WTC11 (cell line): ENCODE measurements at regions not wholly inside any gene's neighbourhood (a gene's known extent, or its start where the extent isn't known, plus 50 kb on each side); places are given as distances from the start of the nearest gene placed in this dataset.

Experiments used
- ATAC-seq: fragments of 200-7000 bp; cut with Tn5 transposase; 2 replicates; pipeline ENCODE4 v1.10.0; 2021; ENCODE audit warnings: mild to moderate bottlenecking, moderate library complexity
- CTCF ChIA-PET: fragments of 300-600 bp; sonication (Branson Sonifier 250); formaldehyde crosslinking; loops from one replicate; lab custom pipeline; 2021; ENCODE audit warnings: antibody characterized with exemption; lab: Charles Lee
- POLR2A ChIA-PET: fragments of 350-600 bp; sonication (Branson Sonifier 250); formaldehyde crosslinking; loops from one replicate; lab custom pipeline; 2021; ENCODE audit warnings: antibody characterized with exemption; lab: Charles Lee
- DNase-seq: peaks from one replicate; pipeline ENCODE4 v3.0.0; 2021; ENCODE audit warnings: low spot score
- H3K27ac Mint-ChIP-seq: 2 replicates; pipeline ENCODE4 v1.8.0; 2021; ENCODE audit warnings: mixed read lengths
- H3K27me3 Mint-ChIP-seq: 2 replicates; pipeline ENCODE4 v1.8.0; 2021; ENCODE audit warnings: low read depth, mild to moderate bottlenecking, moderate library complexity, mixed read lengths
- H3K36me3 Mint-ChIP-seq: 2 replicates; pipeline ENCODE4 v1.8.0; 2021; ENCODE audit warnings: mixed read lengths
- H3K4me1 Mint-ChIP-seq: 2 replicates; pipeline ENCODE4 v1.8.0; 2022; ENCODE audit warnings: mixed read lengths
- H3K4me3 Mint-ChIP-seq: 2 replicates; pipeline ENCODE4 v1.8.0; 2021; ENCODE audit warnings: mild to moderate bottlenecking, moderate library complexity, mixed read lengths
- H3K9me3 Mint-ChIP-seq: 2 replicates; pipeline ENCODE4 v1.8.0; 2021; ENCODE audit warnings: mixed read lengths
- ATF6 ChIP-seq: sonication (generic); formaldehyde crosslinking; IDR thresholded peaks from 2 replicates; pipeline ENCODE4 v1.8.1; 2023; ENCODE audit warnings: mild to moderate bottlenecking, missing genetic modification reagents
- CBFB ChIP-seq: sonication (generic); formaldehyde crosslinking; IDR thresholded peaks from 2 replicates; pipeline ENCODE4 v1.8.1; 2022; ENCODE audit warnings: mild to moderate bottlenecking, low read depth, missing genetic modification reagents
- CTCF ChIP-seq: fragments of 200-600 bp; IDR thresholded peaks from 2 replicates; pipeline ENCODE4 v1.8.0; 2022; ENCODE audit warnings: antibody characterized with exemption
- FOXJ3 ChIP-seq: sonication (generic); formaldehyde crosslinking; IDR thresholded peaks from 2 replicates; pipeline ENCODE4 v1.9.0; 2021; ENCODE audit warnings: missing genetic modification reagents, mild to moderate bottlenecking, borderline replicate concordance
- HMGA2 ChIP-seq: fragments of 250-450 bp; sonication (Bioruptor Pico); IDR thresholded peaks from 2 replicates; pipeline ENCODE4 v1.4.0; 2021; ENCODE audit warnings: mild to moderate bottlenecking, moderate library complexity
- JUN ChIP-seq: sonication (generic); formaldehyde crosslinking; IDR thresholded peaks from 2 replicates; pipeline ENCODE4 v1.8.0; 2023; ENCODE audit warnings: mild to moderate bottlenecking, missing genetic modification reagents
- MAX ChIP-seq: sonication (generic); formaldehyde crosslinking; IDR thresholded peaks from 2 replicates; pipeline ENCODE4 v1.8.0; 2022; ENCODE audit warnings: mild to moderate bottlenecking, missing genetic modification reagents
- NFATC4 ChIP-seq: fragments of 250-450 bp; sonication (Bioruptor Pico); IDR thresholded peaks from 2 replicates; pipeline ENCODE4 v1.9.0; 2021; ENCODE audit warnings: mild to moderate bottlenecking
- NR2C2 ChIP-seq: sonication (generic); formaldehyde crosslinking; IDR thresholded peaks from 2 replicates; pipeline ENCODE4 v1.8.0; 2022; ENCODE audit warnings: mild to moderate bottlenecking, missing genetic modification reagents
- PRDM15 ChIP-seq: sonication (generic); formaldehyde crosslinking; IDR thresholded peaks from 2 replicates; pipeline ENCODE4 v1.8.0; 2022; ENCODE audit warnings: missing genetic modification reagents
- SOX15 ChIP-seq: fragments of 250-450 bp; sonication (Bioruptor Pico); IDR thresholded peaks from 2 replicates; pipeline ENCODE4 v1.9.0; 2021; ENCODE audit warnings: mild to moderate bottlenecking
- TCF7 ChIP-seq: sonication (generic); formaldehyde crosslinking; IDR thresholded peaks from 2 replicates; pipeline ENCODE4 v1.8.0; 2022; ENCODE audit warnings: mild to moderate bottlenecking, low read depth, missing genetic modification reagents, moderate library complexity
- ZNF138 ChIP-seq: sonication (generic); formaldehyde crosslinking; conservative IDR thresholded peaks from 2 replicates; pipeline ENCODE4 v1.8.1; 2022; ENCODE audit warnings: mild to moderate bottlenecking, moderate library complexity, missing genetic modification reagents
- ZNF396 ChIP-seq: fragments of 250-450 bp; sonication (Bioruptor Pico); IDR thresholded peaks from 2 replicates; pipeline ENCODE4 v1.8.0; 2021; ENCODE audit warnings: mild to moderate bottlenecking, moderate library complexity, borderline replicate concordance
- ZNF416 ChIP-seq: fragments of 250-450 bp; sonication (Bioruptor Pico); IDR thresholded peaks from 2 replicates; pipeline ENCODE4 v1.9.0; 2021; ENCODE audit warnings: mild to moderate bottlenecking, inconsistent platforms
- ZNF671 ChIP-seq: fragments of 250-450 bp; sonication (Bioruptor Pico); IDR thresholded peaks from 2 replicates; pipeline ENCODE4 v1.8.0; 2021; ENCODE audit warnings: mild to moderate bottlenecking
- TF ChIP-seq, protein P1 (sequence below): sonication (generic); formaldehyde crosslinking; IDR thresholded peaks from 2 replicates; pipeline ENCODE4 v1.8.0; 2022; ENCODE audit warnings: mild to moderate bottlenecking, missing genetic modification reagents
- TF ChIP-seq, protein P2 (sequence below): fragments of 250-450 bp; sonication (Bioruptor Pico); IDR thresholded peaks from 2 replicates; pipeline ENCODE4 v1.9.0; 2021; ENCODE audit warnings: mild to moderate bottlenecking
- TF ChIP-seq, protein P3 (sequence below): sonication (generic); formaldehyde crosslinking; IDR thresholded peaks from 2 replicates; pipeline ENCODE4 v1.8.0; 2023; ENCODE audit warnings: missing genetic modification reagents
- TF ChIP-seq, protein P4 (sequence below): sonication (generic); formaldehyde crosslinking; IDR thresholded peaks from 2 replicates; pipeline ENCODE4 v1.8.1; 2023; ENCODE audit warnings: mild to moderate bottlenecking, missing genetic modification reagents

DNA sequence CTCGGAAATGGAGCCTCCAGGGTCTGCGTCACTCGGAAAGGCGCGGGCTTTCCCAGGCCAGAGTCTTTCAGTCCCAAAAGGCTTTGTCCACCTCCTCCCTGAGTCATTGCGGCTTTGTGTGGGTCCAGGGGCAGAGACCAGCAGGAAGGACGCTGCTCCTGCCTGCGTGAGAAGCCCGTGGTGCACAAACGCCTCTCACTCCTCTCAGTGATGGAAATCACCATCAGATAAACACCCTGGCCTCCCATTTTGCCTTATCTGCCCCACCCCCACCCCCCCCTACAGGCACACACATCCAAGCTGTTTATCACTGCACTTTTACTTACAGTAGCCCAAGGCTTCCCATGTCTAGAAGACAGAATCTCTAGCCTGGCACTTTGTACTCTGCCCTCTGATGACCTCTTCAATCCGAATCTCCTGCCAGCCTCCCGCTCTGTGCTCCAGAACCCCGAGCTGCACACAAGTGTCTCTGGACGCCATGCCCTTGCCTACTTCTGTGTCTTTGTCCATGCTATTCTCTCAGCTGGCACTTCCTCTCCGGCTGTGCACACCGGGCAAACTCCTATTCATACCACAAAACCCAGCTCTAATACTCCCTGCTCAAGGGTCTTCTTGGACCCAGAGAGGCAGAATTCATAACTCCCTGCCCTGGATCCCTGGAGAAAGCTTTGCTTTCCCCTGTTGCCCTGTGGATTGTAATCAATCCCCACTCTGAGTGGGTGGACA lies 954.6 kb downstream of the TBC1D22A start:
- Mint-ChIP-seq H3K36me3 (peaks cover 3% of the 10 kb centered on the region; the same call in 1 of the 2 replicates), H3K27me3 (no peaks in the 10 kb centered on the region), H3K9me3 (peaks cover 11% of the 10 kb centered on the region), H3K4me1 (peaks cover 22% of the 10 kb centered on the region), H3K27ac (no peak overlapping the region), H3K4me3 (no peak overlapping the region)
- POLR2A ChIA-PET = interaction anchor here (0.5 kb wide), 1 partner anchor 237 kb away, joined by 3 read pairs; no protein-coding TSS in a partner anchor
- ATAC-seq (no peak), DNase-seq (no peak)
- TF ChIP-seq, protein P1, sequence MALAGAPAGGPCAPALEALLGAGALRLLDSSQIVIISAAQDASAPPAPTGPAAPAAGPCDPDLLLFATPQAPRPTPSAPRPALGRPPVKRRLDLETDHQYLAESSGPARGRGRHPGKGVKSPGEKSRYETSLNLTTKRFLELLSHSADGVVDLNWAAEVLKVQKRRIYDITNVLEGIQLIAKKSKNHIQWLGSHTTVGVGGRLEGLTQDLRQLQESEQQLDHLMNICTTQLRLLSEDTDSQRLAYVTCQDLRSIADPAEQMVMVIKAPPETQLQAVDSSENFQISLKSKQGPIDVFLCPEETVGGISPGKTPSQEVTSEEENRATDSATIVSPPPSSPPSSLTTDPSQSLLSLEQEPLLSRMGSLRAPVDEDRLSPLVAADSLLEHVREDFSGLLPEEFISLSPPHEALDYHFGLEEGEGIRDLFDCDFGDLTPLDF (CRISPR knock-in tag) = no peak
- TF ChIP-seq PRDM15 = no peak
- CTCF ChIA-PET = no interaction called here

DNA sequence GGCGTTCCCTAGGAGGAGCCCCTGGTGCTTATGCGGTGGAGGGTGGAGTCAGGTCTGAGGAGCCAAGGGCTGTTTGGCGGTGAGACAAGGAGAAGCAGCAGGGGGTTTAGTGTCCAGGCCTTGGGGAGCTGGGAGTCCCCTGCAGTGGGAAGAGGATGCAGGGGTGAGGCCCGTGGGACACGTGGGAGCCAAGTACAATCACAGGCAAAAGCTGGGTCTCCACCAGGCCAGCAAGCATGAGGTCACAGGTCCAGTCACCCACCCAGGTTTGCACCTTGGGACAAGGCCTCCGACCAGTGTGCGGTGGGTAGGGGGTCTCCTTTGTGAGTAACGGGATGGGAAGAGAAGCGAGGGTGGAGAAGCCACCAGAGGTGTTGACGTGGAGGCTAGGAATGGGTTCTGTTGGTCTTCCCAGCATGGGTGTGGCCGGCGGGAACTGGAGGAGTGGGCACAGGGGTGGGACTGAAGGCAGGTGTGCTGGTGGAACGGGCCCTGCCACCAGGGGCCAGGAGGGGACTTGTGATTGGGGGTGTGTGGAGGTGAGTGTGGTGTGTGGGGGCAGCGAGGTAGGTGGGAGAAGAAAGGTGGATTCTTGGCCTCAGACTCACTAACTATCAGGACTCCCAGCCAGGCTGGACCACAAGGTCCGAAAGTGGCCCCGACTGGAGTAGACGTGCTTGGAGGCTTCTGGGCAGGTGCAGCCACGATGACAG lies 953.6 kb downstream of the TBC1D22A start:
- Mint-ChIP-seq H3K36me3 (peaks cover 3% of the 10 kb centered on the region; the same call in 1 of the 2 replicates), H3K27ac (no peak overlapping the region), H3K27me3 (no peaks in the 10 kb centered on the region), H3K4me1 (peaks cover 22% of the 10 kb centered on the region), H3K9me3 (peaks cover 11% of the 10 kb centered on the region), H3K4me3 (no peak overlapping the region)
- DNase-seq (no peak), ATAC-seq (no peak)
- CTCF ChIA-PET = no interaction called here
- TF ChIP-seq MAX (CRISPR knock-in tag) (no peak), SOX15 (CRISPR knock-in tag) (no peak), NFATC4 (CRISPR knock-in tag) (no peak), ZNF416 (CRISPR knock-in tag) (no peak), ZNF671 (CRISPR knock-in tag) (no peak), CTCF (no peak), HMGA2 (CRISPR knock-in tag) (no peak), FOXJ3 (CRISPR knock-in tag) (no peak), CBFB (CRISPR knock-in tag) (no peak), NR2C2 (CRISPR knock-in tag) (no peak), ZNF138 (CRISPR knock-in tag) (no peak), JUN (no peak), ZNF396 (CRISPR knock-in tag) (no peak), TCF7 (no peak), ATF6 (no peak)
- TF ChIP-seq, protein P2, sequence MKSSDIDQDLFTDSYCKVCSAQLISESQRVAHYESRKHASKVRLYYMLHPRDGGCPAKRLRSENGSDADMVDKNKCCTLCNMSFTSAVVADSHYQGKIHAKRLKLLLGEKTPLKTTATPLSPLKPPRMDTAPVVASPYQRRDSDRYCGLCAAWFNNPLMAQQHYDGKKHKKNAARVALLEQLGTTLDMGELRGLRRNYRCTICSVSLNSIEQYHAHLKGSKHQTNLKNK (CRISPR knock-in tag) = no peak
- TF ChIP-seq, protein P3, sequence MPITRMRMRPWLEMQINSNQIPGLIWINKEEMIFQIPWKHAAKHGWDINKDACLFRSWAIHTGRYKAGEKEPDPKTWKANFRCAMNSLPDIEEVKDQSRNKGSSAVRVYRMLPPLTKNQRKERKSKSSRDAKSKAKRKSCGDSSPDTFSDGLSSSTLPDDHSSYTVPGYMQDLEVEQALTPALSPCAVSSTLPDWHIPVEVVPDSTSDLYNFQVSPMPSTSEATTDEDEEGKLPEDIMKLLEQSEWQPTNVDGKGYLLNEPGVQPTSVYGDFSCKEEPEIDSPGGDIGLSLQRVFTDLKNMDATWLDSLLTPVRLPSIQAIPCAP (CRISPR knock-in tag) = no peak
- TF ChIP-seq, protein P4, sequence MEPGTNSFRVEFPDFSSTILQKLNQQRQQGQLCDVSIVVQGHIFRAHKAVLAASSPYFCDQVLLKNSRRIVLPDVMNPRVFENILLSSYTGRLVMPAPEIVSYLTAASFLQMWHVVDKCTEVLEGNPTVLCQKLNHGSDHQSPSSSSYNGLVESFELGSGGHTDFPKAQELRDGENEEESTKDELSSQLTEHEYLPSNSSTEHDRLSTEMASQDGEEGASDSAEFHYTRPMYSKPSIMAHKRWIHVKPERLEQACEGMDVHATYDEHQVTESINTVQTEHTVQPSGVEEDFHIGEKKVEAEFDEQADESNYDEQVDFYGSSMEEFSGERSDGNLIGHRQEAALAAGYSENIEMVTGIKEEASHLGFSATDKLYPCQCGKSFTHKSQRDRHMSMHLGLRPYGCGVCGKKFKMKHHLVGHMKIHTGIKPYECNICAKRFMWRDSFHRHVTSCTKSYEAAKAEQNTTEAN (CRISPR knock-in tag) = no peak
- POLR2A ChIA-PET = no interaction called here
